IMR-90 (cell line): ENCODE measurements at regions not wholly inside any gene's neighbourhood (a gene's known extent, or its start where the extent isn't known, plus 50 kb on each side); places are given as distances from the start of the nearest gene placed in this dataset.

ENCODE experiments used
- CTCF ChIP-seq: conservative IDR thresholded peaks from 2 replicates; pipeline ENCODE4 v1.5.1; 2012; ENCODE audit warnings: mild to moderate bottlenecking, low read depth, low read length, improper control_type of control experiment
- POLR2A ChIP-seq: IDR thresholded peaks from 2 replicates; pipeline ENCODE4 v1.6.1; 2012; ENCODE audit warnings: mild to moderate bottlenecking, low read depth, low read length
- RFX5 ChIP-seq: IDR thresholded peaks from 2 replicates; pipeline ENCODE4 v1.8.0; 2012; ENCODE audit warnings: low read depth, mild to moderate bottlenecking, low read length, moderate library complexity

GRCh38 chr18:4751523-4751922 lies 296.4 kb upstream of the DLGAP1 start:
- TF ChIP-seq POLR2A (no peak), RFX5 (no peak), CTCF (no peak)
